H1 (cell line): ENCODE measurements at regions not wholly inside any gene's neighbourhood (a gene's known extent, or its start where the extent isn't known, plus 50 kb on each side); places are given as distances from the start of the nearest gene placed in this dataset.

Source experiments
- CTCF ChIA-PET: fragments of 300-600 bp; sonication (Branson Sonifier 250); formaldehyde crosslinking; loops from one replicate; lab custom pipeline; 2021; ENCODE audit not compliant: partially characterized antibody; lab: Charles Lee
- POLR2A ChIA-PET: fragments of 300-600 bp; sonication (Branson Sonifier 250); formaldehyde crosslinking; loops from one replicate; lab custom pipeline; 2021; ENCODE audit warnings: inconsistent platforms; ENCODE audit not compliant: partially characterized antibody; lab: Charles Lee
- DNase-seq, 2 experiments: peaks; one replicate each; pipeline versions ENCODE4 v3.0.0 to v3.0.0-alpha.2; 2010 to 2022; ENCODE audit warnings: low spot score in 2 of 2, low read depth in 1 of 2, mixed read lengths in 1 of 2
- FAIRE-seq: peaks from 2 replicates; lab custom pipeline; 2011; peaks lifted over from hg19 to GRCh38; lab: Jason Lieb, UNC
- H2AFZ ChIP-seq: 2 replicates; pipeline ENCODE4 v1.8.1; 2012; ENCODE audit warnings: low read length, inconsistent platforms
- H2AK5ac ChIP-seq: 2 replicates; pipeline ENCODE4 v1.6.1; 2013; ENCODE audit warnings: low read depth, low read length
- H2BK120ac ChIP-seq: replicated peaks from 2 replicates; pipeline ENCODE3; 2013; ENCODE audit warnings: low read depth, low read length, inconsistent platforms
- H2BK12ac ChIP-seq: 2 replicates; pipeline ENCODE4 v1.6.1; 2013; ENCODE audit warnings: low read depth, low read length
- H2BK15ac ChIP-seq: 2 replicates; pipeline ENCODE4 v1.6.1; 2013; ENCODE audit warnings: low read length
- H2BK20ac ChIP-seq: 2 replicates; pipeline ENCODE4 v1.6.1; 2013; ENCODE audit warnings: low read length
- H2BK5ac ChIP-seq: 2 replicates; pipeline ENCODE4 v1.6.1; 2013; ENCODE audit warnings: low read depth, low read length
- H3K14ac ChIP-seq: 2 replicates; pipeline ENCODE4 v1.6.1; 2013; ENCODE audit warnings: inconsistent platforms; ENCODE audit not compliant: insufficient read length
- H3K18ac ChIP-seq: 2 replicates; pipeline ENCODE4 v1.6.1; 2013; ENCODE audit warnings: low read length; ENCODE audit errors: extremely low read depth
- H3K23ac ChIP-seq: 2 replicates; pipeline ENCODE4 v1.6.1; 2013; ENCODE audit warnings: inconsistent platforms; ENCODE audit not compliant: insufficient read length
- H3K23me2 ChIP-seq: 2 replicates; pipeline ENCODE4 v1.6.1; 2013; ENCODE audit warnings: low read depth, low read length
- H3K27ac ChIP-seq: 2 replicates; pipeline ENCODE4 v1.6.1; 2011; ENCODE audit warnings: low read depth, low read length, inconsistent platforms
- H3K27me3 ChIP-seq, 4 experiments: replicated peaks in 1 of 4; 1 replicate in 1 of 4; 2 replicates in 3 of 4; pipeline versions ENCODE4 v1.6.1 to v1.8.1; 2011 to 2013; ENCODE audit warnings: low read length in 3 of 4, mild to moderate bottlenecking in 3 of 4, inconsistent platforms in 2 of 4, mixed read lengths in 2 of 4, moderate library complexity in 1 of 4; ENCODE audit not compliant: control insufficient read depth in 3 of 4, insufficient read depth in 3 of 4; ENCODE audit errors: extremely low read depth in 1 of 4
- H3K36me3 ChIP-seq, 4 experiments: 2 replicates each; pipeline versions ENCODE4 v1.6.1 to v1.8.1; 2011 to 2013; ENCODE audit warnings: mild to moderate bottlenecking in 4 of 4, low read length in 3 of 4, moderate library complexity in 2 of 4, control low read depth in 1 of 4, inconsistent platforms in 1 of 4; ENCODE audit not compliant: insufficient read depth in 4 of 4, control insufficient read depth in 2 of 4
- H3K4ac ChIP-seq: replicated peaks from 2 replicates; pipeline ENCODE3; 2013; ENCODE audit warnings: low read length, low read depth, mixed read lengths, inconsistent platforms; ENCODE audit not compliant: insufficient read length
- H3K4me1 ChIP-seq, 4 experiments: replicated peaks in 1 of 4; 1 replicate in 1 of 4; 2 replicates in 3 of 4; pipeline versions ENCODE4 v1.6.1 to v1.8.1; 2011 to 2013; ENCODE audit warnings: low read length in 3 of 4, inconsistent platforms in 2 of 4, mixed read lengths in 1 of 4; ENCODE audit not compliant: insufficient read depth in 4 of 4, control insufficient read depth in 3 of 4
- H3K4me2 ChIP-seq, 2 experiments: 2 replicates each; pipeline versions ENCODE4 v1.6.1 to v1.8.1; 2011 to 2013; ENCODE audit warnings: low read depth in 2 of 2, low read length in 2 of 2, control low read depth in 1 of 2, inconsistent platforms in 1 of 2, mild to moderate bottlenecking in 1 of 2; ENCODE audit not compliant: insufficient read depth in 1 of 2
- H3K4me3 ChIP-seq, 4 experiments: fragments of 200-600, 300-600 bp in 1 of 4; sonication (generic), shearing (Covaris generic), sonication (Bioruptor Twin) in 1 of 4; 2 replicates each; pipeline versions ENCODE4 v1.5.1 to v1.8.1; 2011 to 2016; ENCODE audit warnings: low read length in 4 of 4, low read depth in 3 of 4, control low read depth in 2 of 4, inconsistent platforms in 2 of 4, mild to moderate bottlenecking in 2 of 4, mixed read lengths in 1 of 4, moderate library complexity in 1 of 4; ENCODE audit not compliant: insufficient read depth in 2 of 4; ENCODE audit errors: extremely low read depth in 1 of 4
- H3K56ac ChIP-seq: replicated peaks from 2 replicates; pipeline ENCODE3; 2013; ENCODE audit warnings: low read depth, mild to moderate bottlenecking, mixed read lengths, low read length, inconsistent platforms; ENCODE audit not compliant: insufficient read length
- H3K79me1 ChIP-seq: 2 replicates; pipeline ENCODE4 v1.6.1; 2013; ENCODE audit warnings: low read depth, low read length, control low read depth
- H3K79me2 ChIP-seq, 2 experiments: 2 replicates each; pipeline versions ENCODE4 v1.6.1 to v1.8.1; 2012 to 2013; ENCODE audit warnings: low read length in 2 of 2, mild to moderate bottlenecking in 2 of 2, inconsistent platforms in 1 of 2; ENCODE audit not compliant: insufficient read depth in 2 of 2, control insufficient read depth in 1 of 2
- H3K9ac ChIP-seq, 4 experiments: replicated peaks in 1 of 4; 1 replicate in 1 of 4; 2 replicates in 3 of 4; pipeline versions ENCODE4 v1.6.1 to v1.8.1; 2011 to 2013; ENCODE audit warnings: low read depth in 3 of 4, low read length in 3 of 4, control low read depth in 2 of 4, mild to moderate bottlenecking in 2 of 4, moderate library complexity in 2 of 4, inconsistent platforms in 1 of 4; ENCODE audit errors: extremely low read depth in 1 of 4
- H3K9me3 ChIP-seq, 2 experiments: 2 replicates each; pipeline versions ENCODE4 v1.6.1 to v1.8.1; 2012 to 2013; ENCODE audit warnings: mild to moderate bottlenecking in 2 of 2, moderate library complexity in 2 of 2, control low read depth in 1 of 2, inconsistent platforms in 1 of 2, low read depth in 1 of 2, low read length in 1 of 2, mixed read lengths in 1 of 2; ENCODE audit not compliant: insufficient read depth in 2 of 2
- H4K20me1 ChIP-seq, 2 experiments: replicated peaks in 1 of 2; 2 replicates each; pipeline versions ENCODE3 to v1.8.1; 2011 to 2013; ENCODE audit warnings: inconsistent platforms in 2 of 2, low read length in 2 of 2, mild to moderate bottlenecking in 1 of 2; ENCODE audit not compliant: insufficient read depth in 2 of 2, control insufficient read depth in 1 of 2
- H4K5ac ChIP-seq: 2 replicates; pipeline ENCODE4 v1.6.1; 2013; ENCODE audit warnings: low read length, low read depth, mixed read lengths, inconsistent platforms; ENCODE audit not compliant: insufficient read length
- H4K8ac ChIP-seq: 2 replicates; pipeline ENCODE4 v1.8.0; 2013; ENCODE audit warnings: mild to moderate bottlenecking, moderate library complexity, low read length, inconsistent platforms; ENCODE audit not compliant: insufficient read depth; ENCODE audit errors: extremely low read depth
- H4K91ac ChIP-seq: replicated peaks from 2 replicates; pipeline ENCODE3; 2013; ENCODE audit warnings: low read length, mixed read lengths, inconsistent platforms; ENCODE audit not compliant: insufficient read length
- CEBPB ChIP-seq: IDR thresholded peaks from 2 replicates; pipeline ENCODE4 v1.6.1; 2012; ENCODE audit warnings: low read depth, low read length
- CHD2 ChIP-seq: IDR thresholded peaks from 2 replicates; pipeline ENCODE4 v1.6.1; 2012; ENCODE audit warnings: low read length, improper control_type of control experiment
- CREB1 ChIP-seq: IDR thresholded peaks from 2 replicates; pipeline ENCODE4 v1.6.1; 2012; ENCODE audit warnings: inconsistent platforms
- KDM4A ChIP-seq: IDR thresholded peaks from one replicate; pipeline ENCODE4 v1.7.1; 2012; ENCODE audit warnings: low read depth, mild to moderate bottlenecking, moderate library complexity, low read length, inconsistent platforms; ENCODE audit not compliant: severe bottlenecking
- RXRA ChIP-seq: IDR thresholded peaks from 2 replicates; pipeline ENCODE4 v1.6.1; 2011; ENCODE audit warnings: low read depth, mild to moderate bottlenecking, low read length, moderate library complexity; ENCODE audit not compliant: insufficient read depth
- SP1 ChIP-seq: IDR thresholded peaks from 2 replicates; pipeline ENCODE4 v1.6.1; 2011; ENCODE audit warnings: low read depth, low read length
- SRF ChIP-seq: IDR thresholded peaks from 2 replicates; pipeline ENCODE4 v1.6.1; 2011; ENCODE audit warnings: mild to moderate bottlenecking, low read depth, low read length, moderate library complexity
- YY1 ChIP-seq: IDR thresholded peaks from 2 replicates; pipeline ENCODE4 v1.6.1; 2011; ENCODE audit warnings: low read depth, mild to moderate bottlenecking, low read length
- WGBS, 2 experiments: shearing (Covaris generic) in 1 of 2; methylation state at CpG; one replicate each; pipeline versions ENCODE4 v1.1.6 to v1.1.7; 2013 to 2015; ENCODE audit warnings: low lambda C conversion rate in 2 of 2, mixed read lengths in 2 of 2, inconsistent platforms in 1 of 2, low coverage in 1 of 2, missing lambda C conversion rate in 1 of 2; ENCODE audit not compliant: insufficient replicate concordance in 2 of 2, insufficient coverage in 1 of 2, insufficient read length in 1 of 2; ENCODE audit errors: extremely low coverage in 1 of 2, missing lambda C conversion rate in 1 of 2; 5-methylcytosine and 5-hydroxymethylcytosine counted together

DNA sequence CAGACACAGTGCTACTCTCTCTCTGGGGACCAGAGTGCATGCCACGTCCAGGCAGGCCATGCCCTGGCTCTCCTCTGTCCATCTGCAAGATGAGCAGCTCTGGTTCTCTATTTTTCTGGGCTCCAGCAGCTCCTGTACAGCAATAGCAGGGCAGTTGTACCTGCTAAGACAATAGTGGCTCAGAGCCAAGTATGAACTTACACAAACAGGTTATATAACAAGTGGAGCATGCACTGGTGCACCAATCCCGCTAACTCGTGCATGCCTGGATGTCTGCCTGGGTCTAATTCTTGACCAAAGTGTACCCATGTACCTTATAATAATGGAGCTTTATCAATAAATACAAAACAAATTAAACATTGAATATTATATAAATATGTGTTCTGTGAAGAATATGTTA is 392.3 kb downstream of the CENPC start:
- Histone ChIP-seq H3K36me3 (no peaks in the 10 kb centered on the region), H2BK12ac (no peak overlapping the region), H3K18ac (no peak overlapping the region), H3K27me3 (no peaks in the 10 kb centered on the region), H3K4ac (no peak overlapping the region), H2BK15ac (no peak overlapping the region), H3K9me3 (no peaks in the 10 kb centered on the region), H2AFZ (no peak overlapping the region), H3K4me3 (no peak overlapping the region), H4K20me1 (no peaks in the 10 kb centered on the region), H3K56ac (no peak overlapping the region), H3K4me1 (no peaks in the 10 kb centered on the region), H3K4me2 (no peak overlapping the region), H2BK5ac (no peak overlapping the region), H4K91ac (no peak overlapping the region), H3K79me2 (no peaks in the 10 kb centered on the region), H3K79me1 (no peaks in the 10 kb centered on the region), H3K27ac (no peak overlapping the region), H2BK120ac (no peak overlapping the region), H4K8ac (no peak overlapping the region), H4K5ac (no peak overlapping the region), H2AK5ac (no peak overlapping the region), H2BK20ac (no peak overlapping the region), H3K9ac (no peak overlapping the region), H3K23ac (no peak overlapping the region), H3K23me2 (no peaks in the 10 kb centered on the region), H3K14ac (no peak overlapping the region)
- CTCF ChIA-PET = interaction anchor here (1.9 kb wide), 1 partner anchor 12 kb away, joined by 11 read pairs; no protein-coding TSS in a partner anchor
- TF ChIP-seq KDM4A (no peak), RXRA (no peak), SRF (no peak), CREB1 (no peak), YY1 (no peak), CEBPB (no peak), CHD2 (no peak), SP1 (no peak)
- WGBS, 2 experiments = 88% methylated on average over 3 of the region's 3 CpGs; no CpG with 5 or more reads in 1 of the 2 experiments
- DNase-seq (no peak), FAIRE-seq (no peak)
- POLR2A ChIA-PET = no interaction called here
